SU-DHL-6 (cell line): ENCODE measurements at regions not wholly inside any gene's neighbourhood (a gene's known extent, or its start where the extent isn't known, plus 50 kb on each side); places are given as distances from the start of the nearest gene placed in this dataset.

Source experiments
- EZH2phosphoT487 ChIP-seq: fragments of 200-600 bp; sonication (generic), shearing (Covaris generic); conservative IDR thresholded peaks from 2 replicates; pipeline ENCODE4 v1.6.1; 2018; ENCODE audit warnings: mild to moderate bottlenecking, antibody characterized with exemption, low read length, moderate library complexity, mixed read lengths
- TF ChIP-seq, protein P1 (sequence below): fragments of 200-600 bp; sonication (generic); IDR thresholded peaks from one replicate; pipeline ENCODE4 v1.5.1; 2017; ENCODE audit warnings: antibody characterized with exemption, mild to moderate bottlenecking, low read length, moderate library complexity; ENCODE audit not compliant: insufficient read depth, poor library complexity, severe bottlenecking

DNA sequence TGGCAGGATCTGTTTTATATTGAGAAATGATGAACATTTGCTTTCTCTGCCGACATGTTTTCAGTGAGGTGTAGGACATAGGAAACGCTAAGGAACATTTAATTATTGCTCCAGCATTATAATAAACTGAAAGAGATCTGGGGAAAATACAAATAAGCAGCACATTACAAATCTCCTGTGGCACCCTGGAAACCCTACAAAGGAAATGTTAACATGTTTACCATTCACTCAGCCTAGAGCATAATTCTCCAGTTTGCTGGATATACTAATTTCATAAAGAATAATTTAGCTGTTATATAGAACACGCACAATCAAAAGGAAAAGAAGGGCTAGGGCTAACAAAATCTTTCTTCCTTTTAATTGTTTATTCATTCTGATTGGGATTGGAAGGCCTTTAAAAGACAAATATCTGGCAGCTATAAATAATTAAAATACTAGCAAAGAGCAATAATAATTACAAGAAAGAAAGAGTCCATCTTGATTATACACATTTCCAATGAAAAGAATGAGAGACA lies 299.4 kb downstream of the CRPPA start:
- TF ChIP-seq, protein P1, sequence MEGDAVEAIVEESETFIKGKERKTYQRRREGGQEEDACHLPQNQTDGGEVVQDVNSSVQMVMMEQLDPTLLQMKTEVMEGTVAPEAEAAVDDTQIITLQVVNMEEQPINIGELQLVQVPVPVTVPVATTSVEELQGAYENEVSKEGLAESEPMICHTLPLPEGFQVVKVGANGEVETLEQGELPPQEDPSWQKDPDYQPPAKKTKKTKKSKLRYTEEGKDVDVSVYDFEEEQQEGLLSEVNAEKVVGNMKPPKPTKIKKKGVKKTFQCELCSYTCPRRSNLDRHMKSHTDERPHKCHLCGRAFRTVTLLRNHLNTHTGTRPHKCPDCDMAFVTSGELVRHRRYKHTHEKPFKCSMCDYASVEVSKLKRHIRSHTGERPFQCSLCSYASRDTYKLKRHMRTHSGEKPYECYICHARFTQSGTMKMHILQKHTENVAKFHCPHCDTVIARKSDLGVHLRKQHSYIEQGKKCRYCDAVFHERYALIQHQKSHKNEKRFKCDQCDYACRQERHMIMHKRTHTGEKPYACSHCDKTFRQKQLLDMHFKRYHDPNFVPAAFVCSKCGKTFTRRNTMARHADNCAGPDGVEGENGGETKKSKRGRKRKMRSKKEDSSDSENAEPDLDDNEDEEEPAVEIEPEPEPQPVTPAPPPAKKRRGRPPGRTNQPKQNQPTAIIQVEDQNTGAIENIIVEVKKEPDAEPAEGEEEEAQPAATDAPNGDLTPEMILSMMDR: no peak
- no peak for TF ChIP-seq EZH2phosphoT487
